ENCODE measurements at regions not wholly inside any gene's neighbourhood (a gene's known extent, or its start where the extent isn't known, plus 50 kb on each side); places are given as distances from the start of the nearest gene placed in this dataset.

DNA sequence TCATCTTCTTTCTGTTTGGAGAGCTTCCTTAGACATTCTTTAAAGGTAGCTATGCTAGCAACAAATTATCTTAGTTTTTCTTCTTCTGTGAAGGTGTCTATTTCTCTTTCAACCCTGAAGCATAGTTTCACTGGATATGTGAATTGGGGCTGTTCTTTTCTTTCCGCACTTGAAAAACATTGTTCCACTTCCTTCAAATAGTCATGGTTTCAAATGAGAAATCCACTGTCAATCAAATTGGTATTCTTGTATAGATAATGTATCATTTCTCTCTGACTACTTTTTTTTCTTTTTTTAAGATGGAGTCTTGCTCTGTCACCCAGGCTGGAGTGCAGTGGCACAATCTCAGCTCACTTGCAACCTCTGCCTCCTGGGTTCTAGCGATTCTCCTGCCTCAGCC, 254.0 kb downstream of the ANAPC1 start:
- TF ChIP-seq, protein P1, sequence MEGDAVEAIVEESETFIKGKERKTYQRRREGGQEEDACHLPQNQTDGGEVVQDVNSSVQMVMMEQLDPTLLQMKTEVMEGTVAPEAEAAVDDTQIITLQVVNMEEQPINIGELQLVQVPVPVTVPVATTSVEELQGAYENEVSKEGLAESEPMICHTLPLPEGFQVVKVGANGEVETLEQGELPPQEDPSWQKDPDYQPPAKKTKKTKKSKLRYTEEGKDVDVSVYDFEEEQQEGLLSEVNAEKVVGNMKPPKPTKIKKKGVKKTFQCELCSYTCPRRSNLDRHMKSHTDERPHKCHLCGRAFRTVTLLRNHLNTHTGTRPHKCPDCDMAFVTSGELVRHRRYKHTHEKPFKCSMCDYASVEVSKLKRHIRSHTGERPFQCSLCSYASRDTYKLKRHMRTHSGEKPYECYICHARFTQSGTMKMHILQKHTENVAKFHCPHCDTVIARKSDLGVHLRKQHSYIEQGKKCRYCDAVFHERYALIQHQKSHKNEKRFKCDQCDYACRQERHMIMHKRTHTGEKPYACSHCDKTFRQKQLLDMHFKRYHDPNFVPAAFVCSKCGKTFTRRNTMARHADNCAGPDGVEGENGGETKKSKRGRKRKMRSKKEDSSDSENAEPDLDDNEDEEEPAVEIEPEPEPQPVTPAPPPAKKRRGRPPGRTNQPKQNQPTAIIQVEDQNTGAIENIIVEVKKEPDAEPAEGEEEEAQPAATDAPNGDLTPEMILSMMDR (conservative IDR thresholded peaks at IDR 0.05 in 1 of 2, IDR thresholded peaks at IDR 0.05 in 1 of 2; ENCODE audit: low read depth in 1 of 2, low read length in 2 of 2), result no peak
- TF ChIP-seq EZH2 (IDR thresholded peaks at IDR 0.05; ENCODE audit: low read length, missing control alignments), result no peak
